ENCODE measurements at regions not wholly inside any gene's neighbourhood (a gene's known extent, or its start where the extent isn't known, plus 50 kb on each side); places are given as distances from the start of the nearest gene placed in this dataset.

DNA sequence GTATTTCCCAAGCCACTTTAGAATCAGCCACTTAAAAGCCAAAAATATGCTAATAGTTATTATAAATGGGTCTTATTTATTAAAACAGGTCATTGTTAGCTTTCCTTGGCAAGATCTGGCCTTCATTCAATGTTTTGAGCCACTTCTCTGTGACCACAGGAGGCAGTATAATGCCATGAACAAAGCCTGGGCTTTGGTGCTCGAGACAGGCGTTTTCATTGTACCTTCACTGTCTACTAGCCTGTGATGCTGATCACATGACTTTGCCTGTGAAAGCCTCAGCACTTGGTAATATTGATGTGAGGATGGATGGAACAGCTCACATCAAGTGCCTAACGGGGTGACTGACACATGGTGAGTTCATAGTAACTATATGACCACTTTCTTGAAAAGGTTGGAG, 217.0 kb downstream of the RWDD3 start:
- intact Hi-C loops (cut with micrococcal nuclease): no loop called here
- CTCF ChIA-PET: no interaction called here
- H3K4me1 Mint-ChIP-seq (ENCODE audit: low read depth): no peaks in the 10 kb centered on the region
- H3K27me3 Mint-ChIP-seq (ENCODE audit: low read depth): no peaks in the 10 kb centered on the region
- no peak overlapping the region for H3K4me3 Mint-ChIP-seq
- no peaks in the 10 kb centered on the region for H3K36me3 Mint-ChIP-seq (ENCODE audit: low read depth)
- no peak overlapping the region for H3K27ac Mint-ChIP-seq
- H3K9me3 Mint-ChIP-seq: peaks cover 4% of the 10 kb centered on the region
- DNase-seq: no peak

DNA sequence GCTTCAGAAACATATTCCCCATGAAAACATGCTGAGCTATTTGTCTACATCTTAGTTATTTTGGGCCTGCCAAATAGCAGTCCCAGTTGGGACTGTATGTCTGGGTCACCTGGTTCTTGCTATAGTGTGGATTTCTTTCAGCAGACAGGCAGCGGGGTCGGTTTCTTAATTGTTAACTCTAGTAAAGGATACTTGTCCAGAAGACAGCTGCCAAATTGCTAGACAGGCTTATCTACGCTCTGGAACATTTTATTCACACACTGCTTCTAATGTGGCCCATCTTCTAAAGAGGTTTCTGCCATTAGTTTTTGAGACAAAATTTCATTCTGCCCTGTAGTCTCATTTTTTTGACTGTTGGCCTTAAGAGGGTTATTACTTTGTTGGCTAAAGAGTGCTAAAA, 217.9 kb downstream of the RWDD3 start:
- DNase-seq: no peak
- Mint-ChIP-seq H3K27ac (no peak overlapping the region), H3K27me3 (ENCODE audit: low read depth) (no peaks in the 10 kb centered on the region), H3K4me3 (no peak overlapping the region), H3K9me3 (peaks cover 4% of the 10 kb centered on the region), H3K4me1 (ENCODE audit: low read depth) (no peaks in the 10 kb centered on the region), H3K36me3 (ENCODE audit: low read depth) (no peaks in the 10 kb centered on the region)
- CTCF ChIA-PET: no interaction called here
- intact Hi-C loops (cut with micrococcal nuclease): no loop called here

GRCh38 chr1:95453053-95453452, 219.0 kb downstream of the RWDD3 start:
- H3K36me3 Mint-ChIP-seq (ENCODE audit: low read depth): no peaks in the 10 kb centered on the region
- H3K27me3 Mint-ChIP-seq (ENCODE audit: low read depth): no peaks in the 10 kb centered on the region
- no peak overlapping the region for H3K27ac Mint-ChIP-seq
- DNase-seq: no peak
- CTCF ChIA-PET: no interaction called here
- peaks cover 8% of the 10 kb centered on the region for H3K9me3 Mint-ChIP-seq
- no peaks in the 10 kb centered on the region for H3K4me1 Mint-ChIP-seq (ENCODE audit: low read depth)
- intact Hi-C loops (cut with micrococcal nuclease): no loop called here
- H3K4me3 Mint-ChIP-seq: no peak overlapping the region

DNA sequence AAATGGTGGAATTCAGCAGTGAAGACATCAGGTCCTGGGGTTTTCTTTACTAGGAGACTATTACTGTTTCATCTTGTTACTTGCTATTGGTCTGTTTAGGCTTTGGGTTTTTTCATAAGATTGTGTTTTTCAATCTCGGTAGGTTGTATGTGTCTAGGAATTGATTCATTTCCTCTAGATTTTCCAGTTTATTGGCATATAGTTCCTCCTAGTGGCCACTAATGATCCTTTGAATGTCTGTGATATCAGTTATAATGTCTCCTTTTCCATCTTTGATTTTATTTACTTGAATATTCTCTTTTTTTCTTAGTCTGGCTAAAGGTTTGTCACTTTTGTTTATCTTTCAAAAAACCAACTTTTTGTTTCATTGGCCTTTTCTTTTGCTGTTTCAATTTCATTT, 233.0 kb downstream of the RWDD3 start:
- Mint-ChIP-seq H3K4me3 (no peak overlapping the region), H3K9me3 (peaks cover 10% of the 10 kb centered on the region), H3K36me3 (ENCODE audit: low read depth) (no peaks in the 10 kb centered on the region), H3K4me1 (ENCODE audit: low read depth) (no peaks in the 10 kb centered on the region), H3K27ac (no peak overlapping the region), H3K27me3 (ENCODE audit: low read depth) (no peaks in the 10 kb centered on the region)
- intact Hi-C loops (cut with micrococcal nuclease): no loop called here
- CTCF ChIA-PET: no interaction called here
- DNase-seq: no peak

DNA sequence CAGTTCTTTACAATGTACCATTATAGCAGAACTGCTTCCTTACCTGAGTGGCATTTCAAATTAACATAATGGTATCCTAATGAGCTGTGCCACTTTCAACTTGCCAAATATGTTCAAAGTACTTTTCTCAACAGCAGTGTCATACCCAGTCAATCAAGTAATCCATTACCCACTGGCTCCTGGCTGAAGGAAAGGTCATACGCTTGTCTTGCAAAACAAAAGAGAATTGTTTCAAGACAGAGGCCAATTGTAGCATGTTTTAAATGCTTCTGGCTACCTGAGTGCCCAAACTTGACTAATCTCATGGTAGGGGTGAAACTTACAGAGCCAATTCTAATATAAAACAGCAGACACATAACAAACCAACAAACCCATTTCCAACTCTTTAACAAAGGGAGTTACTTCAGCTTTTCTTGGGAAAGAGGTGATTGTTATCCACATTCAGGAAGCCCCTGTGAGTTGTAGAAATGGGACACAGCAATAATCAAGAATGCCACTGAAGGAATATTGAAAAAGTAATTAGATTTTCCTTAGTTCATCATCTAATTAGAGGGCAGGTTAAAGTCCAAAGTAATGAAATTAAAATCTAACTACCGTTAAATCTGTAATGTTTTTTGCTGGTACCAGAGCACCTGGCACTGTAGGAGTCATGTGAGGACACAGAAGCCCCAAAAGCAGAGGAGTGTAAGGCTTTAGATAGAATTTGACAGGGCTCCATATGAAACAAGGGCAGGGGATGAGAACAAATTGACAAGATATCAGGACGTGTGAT, 241.9 kb downstream of the RWDD3 start:
- intact Hi-C loops (cut with micrococcal nuclease): no loop called here
- Mint-ChIP-seq H3K9me3 (peaks cover 5% of the 10 kb centered on the region), H3K4me1 (ENCODE audit: low read depth) (no peaks in the 10 kb centered on the region), H3K4me3 (no peak overlapping the region), H3K36me3 (ENCODE audit: low read depth) (no peaks in the 10 kb centered on the region), H3K27me3 (ENCODE audit: low read depth) (no peaks in the 10 kb centered on the region), H3K27ac (no peak overlapping the region)
- no peak for DNase-seq
- CTCF ChIA-PET: no interaction called here

DNA sequence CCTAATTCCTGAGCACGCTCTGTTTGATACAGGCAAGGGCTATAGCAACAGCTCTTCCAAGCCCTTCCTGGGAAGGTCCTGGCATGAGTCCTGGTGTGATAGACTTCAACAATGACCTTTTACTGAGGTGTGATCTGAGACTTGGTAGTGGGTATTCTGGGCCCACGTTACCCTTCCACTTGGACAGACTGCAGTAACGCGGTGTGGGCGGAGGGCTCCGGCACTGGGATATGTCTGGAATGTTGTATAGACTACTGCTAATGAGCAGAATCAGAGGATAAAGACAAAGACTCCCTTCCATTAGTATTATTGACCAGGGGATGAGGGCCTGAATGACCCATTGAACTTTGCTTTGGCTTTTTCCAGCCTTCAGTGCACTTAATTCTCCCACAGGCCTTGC, 262.3 kb downstream of the RWDD3 start:
- Mint-ChIP-seq H3K9me3 (no peaks in the 10 kb centered on the region), H3K27ac (no peak overlapping the region), H3K4me3 (no peak overlapping the region), H3K27me3 (ENCODE audit: low read depth) (no peaks in the 10 kb centered on the region), H3K36me3 (ENCODE audit: low read depth) (no peaks in the 10 kb centered on the region), H3K4me1 (ENCODE audit: low read depth) (no peaks in the 10 kb centered on the region)
- no peak for DNase-seq
- intact Hi-C loops (cut with micrococcal nuclease): no loop called here
- CTCF ChIA-PET: no interaction called here

GRCh38 chr1:95496773-95497172, 262.8 kb downstream of the RWDD3 start:
- H3K4me3 Mint-ChIP-seq: no peak overlapping the region
- DNase-seq: no peak
- CTCF ChIA-PET: no interaction called here
- no peaks in the 10 kb centered on the region for H3K9me3 Mint-ChIP-seq
- no peak overlapping the region for H3K27ac Mint-ChIP-seq
- H3K27me3 Mint-ChIP-seq (ENCODE audit: low read depth): no peaks in the 10 kb centered on the region
- no peaks in the 10 kb centered on the region for H3K4me1 Mint-ChIP-seq (ENCODE audit: low read depth)
- intact Hi-C loops (cut with micrococcal nuclease): no loop called here
- H3K36me3 Mint-ChIP-seq (ENCODE audit: low read depth): no peaks in the 10 kb centered on the region

DNA sequence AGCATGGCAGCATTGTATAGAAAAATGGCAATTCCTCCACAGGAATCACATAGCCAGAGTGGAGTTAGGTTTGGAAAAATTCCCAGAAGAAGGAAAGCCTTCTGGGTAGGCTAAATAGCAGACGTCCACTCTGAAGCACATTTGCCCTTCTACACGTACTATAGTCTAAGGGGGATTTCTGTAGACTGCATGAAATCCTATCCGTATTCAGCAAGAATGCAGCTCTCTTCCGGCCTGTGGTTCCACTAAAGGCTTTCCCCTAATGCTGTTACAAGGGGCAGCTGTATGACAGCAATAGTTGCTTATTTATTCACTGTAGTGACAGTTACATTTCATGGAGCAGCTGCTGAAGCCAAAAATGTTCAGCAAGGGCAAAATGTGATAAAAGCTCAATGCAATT, 263.6 kb downstream of the RWDD3 start:
- Mint-ChIP-seq H3K9me3 (no peaks in the 10 kb centered on the region), H3K4me1 (ENCODE audit: low read depth) (no peaks in the 10 kb centered on the region), H3K36me3 (ENCODE audit: low read depth) (no peaks in the 10 kb centered on the region), H3K27ac (no peak overlapping the region), H3K4me3 (no peak overlapping the region), H3K27me3 (ENCODE audit: low read depth) (no peaks in the 10 kb centered on the region)
- intact Hi-C loops (cut with micrococcal nuclease): no loop called here
- CTCF ChIA-PET: no interaction called here
- no peak for DNase-seq

DNA sequence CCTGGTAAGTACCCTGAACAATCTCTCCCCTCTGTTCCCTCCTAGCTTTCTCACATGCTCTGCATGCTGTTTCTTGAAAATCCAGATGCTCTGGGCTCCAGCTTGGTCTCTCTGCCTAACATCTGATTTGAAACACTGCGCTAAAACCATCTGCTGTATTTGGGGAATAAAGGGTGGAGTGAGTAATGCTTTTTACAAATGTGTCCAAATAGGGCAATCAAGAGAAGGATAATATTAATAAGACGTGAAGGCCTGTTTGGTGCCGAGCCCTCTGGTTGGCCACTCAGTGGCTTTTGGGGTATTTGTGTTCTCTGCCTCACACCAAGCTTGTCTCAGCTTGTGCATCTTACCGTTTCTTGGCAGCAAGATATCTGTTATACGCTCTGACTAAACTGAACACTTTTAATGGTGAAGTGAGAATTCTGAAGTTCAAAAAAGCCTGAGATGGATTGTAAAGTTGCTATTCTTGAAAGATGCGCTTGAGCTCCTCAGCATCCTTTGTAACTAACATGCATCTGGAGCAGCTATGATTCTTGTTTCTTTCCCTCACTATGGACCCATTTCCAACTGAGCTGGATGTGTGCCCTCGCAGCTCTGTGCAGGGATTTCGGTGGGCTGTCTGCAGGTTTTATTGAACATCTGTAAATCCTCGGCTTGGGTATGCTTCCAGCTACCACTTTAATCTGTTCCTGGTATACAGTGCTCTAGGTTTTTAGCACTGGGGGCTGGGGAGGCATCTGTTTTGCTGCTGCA, 269.4 kb downstream of the RWDD3 start:
- DNase-seq: no peak
- CTCF ChIA-PET: no interaction called here
- no peak overlapping the region for H3K4me3 Mint-ChIP-seq
- H3K36me3 Mint-ChIP-seq (ENCODE audit: low read depth): no peaks in the 10 kb centered on the region
- intact Hi-C loops (cut with micrococcal nuclease): no loop called here
- H3K27ac Mint-ChIP-seq: no peak overlapping the region
- H3K27me3 Mint-ChIP-seq (ENCODE audit: low read depth): no peaks in the 10 kb centered on the region
- peaks cover 2% of the 10 kb centered on the region for H3K9me3 Mint-ChIP-seq
- no peaks in the 10 kb centered on the region for H3K4me1 Mint-ChIP-seq (ENCODE audit: low read depth)

GRCh38 chr1:95504321-95504720, 270.3 kb downstream of the RWDD3 start:
- Mint-ChIP-seq H3K27ac (no peak overlapping the region), H3K4me1 (ENCODE audit: low read depth) (no peaks in the 10 kb centered on the region), H3K4me3 (no peak overlapping the region), H3K9me3 (peaks cover 2% of the 10 kb centered on the region), H3K27me3 (ENCODE audit: low read depth) (no peaks in the 10 kb centered on the region), H3K36me3 (ENCODE audit: low read depth) (no peaks in the 10 kb centered on the region)
- intact Hi-C loops (cut with micrococcal nuclease): no loop called here
- DNase-seq: no peak
- CTCF ChIA-PET: no interaction called here

DNA sequence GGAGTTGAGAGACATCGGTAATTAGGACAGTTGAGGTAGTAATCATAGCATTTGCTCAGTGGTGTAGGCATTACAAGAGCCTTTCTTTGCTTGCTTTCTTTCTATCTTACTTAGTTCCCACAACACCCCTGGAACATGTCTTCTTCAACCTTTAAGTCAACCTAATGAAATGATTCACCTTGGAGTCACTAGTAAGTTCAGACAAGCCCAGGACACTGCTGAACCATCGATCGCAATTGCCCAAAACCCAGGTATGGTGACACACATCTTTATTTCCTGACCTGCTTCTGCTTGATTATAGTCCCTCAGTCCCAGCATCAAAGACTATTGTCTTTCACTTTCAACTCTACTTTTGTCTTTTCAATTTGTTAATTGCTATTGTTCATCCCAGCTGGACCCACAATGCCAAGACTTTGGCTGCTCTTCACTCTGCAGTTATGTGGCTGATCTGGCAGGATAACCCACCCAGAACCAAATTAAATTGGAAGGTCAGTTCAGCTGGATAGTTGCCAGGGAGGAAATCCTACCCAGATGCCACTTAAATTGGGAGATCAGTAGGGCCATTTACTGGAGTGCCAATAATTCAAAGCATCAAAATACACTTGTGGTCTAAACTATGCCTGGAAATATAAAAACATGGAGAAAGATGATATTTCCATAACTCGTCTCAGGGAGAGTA, 272.9 kb downstream of the RWDD3 start:
- no peak overlapping the region for H3K4me3 Mint-ChIP-seq
- DNase-seq: no peak
- CTCF ChIA-PET: no interaction called here
- H3K27me3 Mint-ChIP-seq (ENCODE audit: low read depth): no peaks in the 10 kb centered on the region
- intact Hi-C loops (cut with micrococcal nuclease): no loop called here
- H3K36me3 Mint-ChIP-seq (ENCODE audit: low read depth): no peaks in the 10 kb centered on the region
- no peaks in the 10 kb centered on the region for H3K4me1 Mint-ChIP-seq (ENCODE audit: low read depth)
- H3K27ac Mint-ChIP-seq: no peak overlapping the region
- H3K9me3 Mint-ChIP-seq: peaks cover 2% of the 10 kb centered on the region

DNA sequence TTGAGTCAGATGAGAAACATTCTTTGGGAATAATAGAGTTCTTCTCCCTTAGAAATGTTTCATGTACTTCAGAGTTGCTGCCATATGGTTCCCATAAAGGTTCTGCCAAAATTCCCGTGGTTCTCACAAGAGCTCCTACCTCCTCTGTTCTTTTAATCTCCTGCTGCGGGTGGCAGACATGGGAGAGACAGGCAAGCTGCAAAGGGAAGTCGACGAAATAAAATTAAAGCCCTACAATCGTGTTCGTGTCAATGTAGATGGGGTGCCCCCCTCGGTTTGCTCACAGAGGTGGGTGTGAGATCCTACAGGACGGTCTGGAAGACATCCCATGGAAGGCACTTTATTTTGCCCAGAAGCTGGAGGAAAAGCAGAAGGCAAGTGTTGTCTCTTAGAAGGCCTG, 276.0 kb downstream of the RWDD3 start:
- Mint-ChIP-seq H3K9me3 (no peaks in the 10 kb centered on the region), H3K4me1 (ENCODE audit: low read depth) (no peaks in the 10 kb centered on the region), H3K27ac (no peak overlapping the region), H3K36me3 (ENCODE audit: low read depth) (no peaks in the 10 kb centered on the region), H3K4me3 (no peak overlapping the region), H3K27me3 (ENCODE audit: low read depth) (no peaks in the 10 kb centered on the region)
- DNase-seq: no peak
- intact Hi-C loops (cut with micrococcal nuclease): no loop called here
- CTCF ChIA-PET: no interaction called here

- no peaks in the 10 kb centered on the region for H3K36me3 Mint-ChIP-seq (ENCODE audit: low read depth)
- CTCF ChIA-PET: no interaction called here
These were observed 278.9 kb downstream of the RWDD3 start for GRCh38 chr1:95512925-95513324.

More at GRCh38 chr1:95512925-95513324, 278.9 kb downstream of the RWDD3 start:
- no peak overlapping the region for H3K27ac Mint-ChIP-seq
- H3K27me3 Mint-ChIP-seq (ENCODE audit: low read depth): no peaks in the 10 kb centered on the region
- H3K4me3 Mint-ChIP-seq: no peak overlapping the region
- DNase-seq: no peak
- peaks cover 1% of the 10 kb centered on the region for H3K9me3 Mint-ChIP-seq
- intact Hi-C loops (cut with micrococcal nuclease): no loop called here
- H3K4me1 Mint-ChIP-seq (ENCODE audit: low read depth): no peaks in the 10 kb centered on the region
